ENCODE measurements at regions not wholly inside any gene's neighbourhood (a gene's known extent, or its start where the extent isn't known, plus 50 kb on each side); places are given as distances from the start of the nearest gene placed in this dataset.

DNA sequence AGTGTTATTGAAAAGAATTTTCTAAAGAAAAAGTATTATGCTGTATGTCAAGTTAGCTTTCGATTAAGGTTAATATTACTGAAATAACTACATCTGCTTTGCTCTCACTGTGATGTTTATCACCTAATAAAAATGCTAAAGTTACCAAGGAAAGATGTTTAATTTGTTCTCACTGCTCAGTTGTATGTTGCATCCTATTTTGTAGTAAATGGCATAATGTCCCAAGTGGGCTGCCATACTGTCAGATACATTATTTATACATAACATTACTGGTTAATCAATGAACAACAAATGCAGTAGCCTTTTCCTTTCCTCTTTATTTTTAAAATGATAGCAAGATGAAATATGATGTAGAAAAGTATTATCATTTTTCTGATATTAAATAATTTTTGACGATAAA lies 226.3 kb upstream of the DACH1 start:
- H3K27me3 ChIP-seq (ENCODE audit: insufficient read depth, low read length): no peaks in the 10 kb centered on the region
- no peaks in the 10 kb centered on the region for H3K79me2 ChIP-seq (ENCODE audit: control insufficient read depth, insufficient read depth, low read length, unreplicated experiment)
- no peaks in the 10 kb centered on the region for H3K36me3 ChIP-seq (ENCODE audit: insufficient read depth, low read length)
- no peak overlapping the region for H3K27ac ChIP-seq (ENCODE audit: low read depth, low read length)
- H2AFZ ChIP-seq (ENCODE audit: low read length, unreplicated experiment): no peak overlapping the region
- H3K4me3 ChIP-seq (ENCODE audit: low read depth, low read length): no peak overlapping the region
- H3K4me1 ChIP-seq (ENCODE audit: control insufficient read depth, insufficient read depth, low read length, unreplicated experiment): no peaks in the 10 kb centered on the region

DNA sequence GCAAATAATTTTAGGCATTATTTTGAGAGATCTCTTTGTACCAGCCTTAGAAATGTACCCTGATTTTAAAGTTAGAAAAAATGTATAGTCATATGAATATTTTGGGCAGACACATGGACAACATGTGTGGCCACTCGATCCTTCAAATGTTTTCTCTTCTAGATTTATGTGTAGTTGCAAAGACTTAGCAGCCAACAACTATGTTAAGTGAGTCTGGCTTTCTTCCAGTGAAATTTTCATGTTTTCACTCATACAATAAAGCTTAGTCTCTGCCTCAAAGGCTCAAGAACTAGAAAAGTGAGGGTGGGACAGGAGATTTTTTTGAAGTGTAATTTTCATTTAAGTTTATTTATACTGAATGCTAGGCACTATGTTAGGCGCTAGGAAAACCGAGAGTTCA lies 207.7 kb upstream of the DACH1 start:
- Histone ChIP-seq H3K4me1 (ENCODE audit: control insufficient read depth, insufficient read depth, low read length, unreplicated experiment) (no peaks in the 10 kb centered on the region), H3K27me3 (ENCODE audit: insufficient read depth, low read length) (no peaks in the 10 kb centered on the region)

GRCh38 chr13:72072261-72072660 lies 205.3 kb upstream of the DACH1 start:
- Histone ChIP-seq H3K27ac (ENCODE audit: low read depth, low read length) (no peak overlapping the region), H3K79me2 (ENCODE audit: control insufficient read depth, insufficient read depth, low read length, unreplicated experiment) (no peaks in the 10 kb centered on the region), H3K27me3 (ENCODE audit: insufficient read depth, low read length) (no peaks in the 10 kb centered on the region), H3K36me3 (ENCODE audit: insufficient read depth, low read length) (no peaks in the 10 kb centered on the region), H3K4me1 (ENCODE audit: control insufficient read depth, insufficient read depth, low read length, unreplicated experiment) (no peaks in the 10 kb centered on the region), H3K4me3 (ENCODE audit: low read depth, low read length) (no peak overlapping the region), H2AFZ (ENCODE audit: low read length, unreplicated experiment) (no peak overlapping the region)

More for the DNA sequence above, 207.7 kb upstream of the DACH1 start:
- Histone ChIP-seq H3K36me3 (ENCODE audit: insufficient read depth, low read length) (no peaks in the 10 kb centered on the region), H2AFZ (ENCODE audit: low read length, unreplicated experiment) (no peak overlapping the region), H3K79me2 (ENCODE audit: control insufficient read depth, insufficient read depth, low read length, unreplicated experiment) (no peaks in the 10 kb centered on the region), H3K4me3 (ENCODE audit: low read depth, low read length) (no peak overlapping the region), H3K27ac (ENCODE audit: low read depth, low read length) (no peak overlapping the region)

GRCh38 chr13:72071713-72072112 lies 204.7 kb upstream of the DACH1 start:
- no peak overlapping the region for H2AFZ ChIP-seq (ENCODE audit: low read length, unreplicated experiment)
- H3K27ac ChIP-seq (ENCODE audit: low read depth, low read length): no peak overlapping the region
- H3K4me1 ChIP-seq (ENCODE audit: control insufficient read depth, insufficient read depth, low read length, unreplicated experiment): no peaks in the 10 kb centered on the region
- H3K79me2 ChIP-seq (ENCODE audit: control insufficient read depth, insufficient read depth, low read length, unreplicated experiment): no peaks in the 10 kb centered on the region
- no peak overlapping the region for H3K4me3 ChIP-seq (ENCODE audit: low read depth, low read length)
- no peaks in the 10 kb centered on the region for H3K27me3 ChIP-seq (ENCODE audit: insufficient read depth, low read length)
- no peaks in the 10 kb centered on the region for H3K36me3 ChIP-seq (ENCODE audit: insufficient read depth, low read length)

- no peaks in the 10 kb centered on the region for H3K4me1 ChIP-seq (ENCODE audit: control insufficient read depth, insufficient read depth, low read length, unreplicated experiment)
- H3K36me3 ChIP-seq (ENCODE audit: insufficient read depth, low read length): no peaks in the 10 kb centered on the region
- no peaks in the 10 kb centered on the region for H3K27me3 ChIP-seq (ENCODE audit: insufficient read depth, low read length)
- no peak overlapping the region for H3K4me3 ChIP-seq (ENCODE audit: low read depth, low read length)
- no peaks in the 10 kb centered on the region for H3K79me2 ChIP-seq (ENCODE audit: control insufficient read depth, insufficient read depth, low read length, unreplicated experiment)
- no peak overlapping the region for H3K27ac ChIP-seq (ENCODE audit: low read depth, low read length)
- H2AFZ ChIP-seq (ENCODE audit: low read length, unreplicated experiment): no peak overlapping the region
Measured at GRCh38 chr13:72062566-72062965, 195.6 kb upstream of the DACH1 start.

GRCh38 chr13:72061613-72062012 lies 194.6 kb upstream of the DACH1 start:
- no peak overlapping the region for H3K4me3 ChIP-seq (ENCODE audit: low read depth, low read length)
- no peaks in the 10 kb centered on the region for H3K4me1 ChIP-seq (ENCODE audit: control insufficient read depth, insufficient read depth, low read length, unreplicated experiment)
- no peak overlapping the region for H3K27ac ChIP-seq (ENCODE audit: low read depth, low read length)
- no peak overlapping the region for H2AFZ ChIP-seq (ENCODE audit: low read length, unreplicated experiment)
- H3K27me3 ChIP-seq (ENCODE audit: insufficient read depth, low read length): no peaks in the 10 kb centered on the region
- no peaks in the 10 kb centered on the region for H3K36me3 ChIP-seq (ENCODE audit: insufficient read depth, low read length)
- H3K79me2 ChIP-seq (ENCODE audit: control insufficient read depth, insufficient read depth, low read length, unreplicated experiment): no peaks in the 10 kb centered on the region

DNA sequence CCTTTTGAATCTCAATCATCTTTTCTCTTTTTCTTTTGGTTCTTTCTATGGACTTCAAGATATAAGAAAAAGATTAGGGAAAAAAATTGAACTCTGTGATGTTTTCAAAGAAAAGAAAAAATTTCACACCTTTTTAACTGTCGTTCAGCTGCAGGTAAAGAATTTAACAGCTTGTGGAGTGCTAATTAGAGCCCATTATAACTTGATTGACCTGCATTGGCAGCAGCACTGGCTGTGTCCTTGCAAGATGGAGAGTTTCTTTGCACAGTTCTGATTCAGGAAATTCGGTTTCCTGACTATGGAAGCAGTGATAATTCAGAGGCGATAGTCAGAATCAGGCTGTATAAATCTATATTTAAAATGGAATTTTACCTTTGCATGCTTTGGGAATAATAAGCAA lies 183.2 kb upstream of the DACH1 start:
- Histone ChIP-seq H3K36me3 (ENCODE audit: insufficient read depth, low read length) (no peaks in the 10 kb centered on the region), H3K4me1 (ENCODE audit: control insufficient read depth, insufficient read depth, low read length, unreplicated experiment) (no peaks in the 10 kb centered on the region), H2AFZ (ENCODE audit: low read length, unreplicated experiment) (no peak overlapping the region), H3K4me3 (ENCODE audit: low read depth, low read length) (no peak overlapping the region), H3K27ac (ENCODE audit: low read depth, low read length) (no peak overlapping the region), H3K27me3 (ENCODE audit: insufficient read depth, low read length) (no peaks in the 10 kb centered on the region), H3K79me2 (ENCODE audit: control insufficient read depth, insufficient read depth, low read length, unreplicated experiment) (no peaks in the 10 kb centered on the region)

- Histone ChIP-seq H3K4me3 (ENCODE audit: low read depth, low read length) (no peak overlapping the region), H3K36me3 (ENCODE audit: insufficient read depth, low read length) (no peaks in the 10 kb centered on the region), H3K4me1 (ENCODE audit: control insufficient read depth, insufficient read depth, low read length, unreplicated experiment) (no peaks in the 10 kb centered on the region), H3K27me3 (ENCODE audit: insufficient read depth, low read length) (no peaks in the 10 kb centered on the region), H2AFZ (ENCODE audit: low read length, unreplicated experiment) (no peak overlapping the region), H3K27ac (ENCODE audit: low read depth, low read length) (no peak overlapping the region), H3K79me2 (ENCODE audit: control insufficient read depth, insufficient read depth, low read length, unreplicated experiment) (no peaks in the 10 kb centered on the region)
Measured at GRCh38 chr13:72043366-72043765, 176.4 kb upstream of the DACH1 start.

- Histone ChIP-seq H3K27me3 (ENCODE audit: insufficient read depth, low read length) (no peaks in the 10 kb centered on the region), H3K36me3 (ENCODE audit: insufficient read depth, low read length) (no peaks in the 10 kb centered on the region), H3K27ac (ENCODE audit: low read depth, low read length) (no peak overlapping the region)
Measured at GRCh38 chr13:72041165-72041564, 174.2 kb upstream of the DACH1 start.

GRCh38 chr13:72039126-72039525 lies 172.1 kb upstream of the DACH1 start:
- Histone ChIP-seq H2AFZ (ENCODE audit: low read length, unreplicated experiment) (no peak overlapping the region), H3K4me1 (ENCODE audit: control insufficient read depth, insufficient read depth, low read length, unreplicated experiment) (no peaks in the 10 kb centered on the region), H3K27ac (ENCODE audit: low read depth, low read length) (no peak overlapping the region), H3K79me2 (ENCODE audit: control insufficient read depth, insufficient read depth, low read length, unreplicated experiment) (no peaks in the 10 kb centered on the region), H3K4me3 (ENCODE audit: low read depth, low read length) (no peak overlapping the region), H3K36me3 (ENCODE audit: insufficient read depth, low read length) (no peaks in the 10 kb centered on the region), H3K27me3 (ENCODE audit: insufficient read depth, low read length) (no peaks in the 10 kb centered on the region)

More at GRCh38 chr13:72041165-72041564, 174.2 kb upstream of the DACH1 start:
- Histone ChIP-seq H3K4me3 (ENCODE audit: low read depth, low read length) (no peak overlapping the region), H3K79me2 (ENCODE audit: control insufficient read depth, insufficient read depth, low read length, unreplicated experiment) (no peaks in the 10 kb centered on the region), H3K4me1 (ENCODE audit: control insufficient read depth, insufficient read depth, low read length, unreplicated experiment) (no peaks in the 10 kb centered on the region), H2AFZ (ENCODE audit: low read length, unreplicated experiment) (no peak overlapping the region)

DNA sequence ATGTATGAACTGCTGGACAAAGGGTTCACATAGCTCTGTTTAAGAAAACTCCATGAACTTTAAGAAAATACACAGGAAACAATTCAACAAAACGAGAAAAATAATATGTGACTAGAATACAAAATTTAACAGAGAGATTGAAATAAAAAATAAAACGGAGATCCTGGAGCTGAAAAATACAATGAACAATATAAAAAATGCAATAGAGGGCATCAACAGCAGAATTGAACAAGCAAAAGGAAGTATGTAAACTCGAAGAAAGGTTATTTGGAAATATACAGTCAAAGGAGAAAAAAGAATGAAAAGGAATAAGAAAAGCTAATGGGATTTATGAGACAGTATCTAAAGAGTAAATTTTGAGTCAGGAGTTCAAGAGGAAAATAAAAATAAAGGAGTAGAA lies 163.0 kb upstream of the DACH1 start:
- Histone ChIP-seq H3K27ac (ENCODE audit: low read depth, low read length) (no peak overlapping the region), H3K4me1 (ENCODE audit: control insufficient read depth, insufficient read depth, low read length, unreplicated experiment) (no peaks in the 10 kb centered on the region), H3K36me3 (ENCODE audit: insufficient read depth, low read length) (no peaks in the 10 kb centered on the region), H3K79me2 (ENCODE audit: control insufficient read depth, insufficient read depth, low read length, unreplicated experiment) (no peaks in the 10 kb centered on the region), H3K4me3 (ENCODE audit: low read depth, low read length) (no peak overlapping the region), H3K27me3 (ENCODE audit: insufficient read depth, low read length) (no peaks in the 10 kb centered on the region), H2AFZ (ENCODE audit: low read length, unreplicated experiment) (no peak overlapping the region)

All from ACC112 (cell line).